ENCODE measurements at regions not wholly inside any gene's neighbourhood (a gene's known extent, or its start where the extent isn't known, plus 50 kb on each side); places are given as distances from the start of the nearest gene placed in this dataset.
A peak's percentile ranks its signal among the peaks of the same experiment; 100 is the strongest.

DNA sequence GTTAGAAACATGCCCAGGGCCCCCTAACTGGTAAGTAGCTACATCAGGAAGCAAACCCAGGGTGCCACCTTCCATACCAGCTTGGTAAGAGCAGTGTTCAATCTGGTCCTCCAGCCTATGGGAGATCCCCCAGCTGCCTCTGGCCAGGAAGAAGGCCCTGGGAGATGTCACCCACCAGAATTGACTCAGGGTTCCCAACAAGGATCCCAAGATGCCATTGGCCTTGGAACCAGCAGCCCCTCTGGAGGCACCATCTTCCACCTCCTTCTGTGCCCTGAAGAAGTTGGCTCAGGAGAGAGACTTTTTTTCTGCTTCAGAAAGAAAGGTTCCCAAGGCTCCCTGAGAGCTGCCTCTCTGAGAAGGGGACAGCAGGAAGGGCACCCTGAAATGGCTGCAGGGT, 56.6 kb upstream of the IL17B start:
- Histone ChIP-seq H3K36me3 (ENCODE audit: control insufficient read depth in 2 of 3, insufficient read depth in 3 of 3, low read length in 3 of 3) (no peaks in the 10 kb centered on the region), H3K27me3 (ENCODE audit: control insufficient read depth, insufficient read depth, low read length) (no peaks in the 10 kb centered on the region), H3K27ac (ENCODE audit: low read depth in 2 of 2, low read length in 2 of 2) (no peak overlapping the region), H3K9ac (ENCODE audit: low read length in 3 of 3) (no peak overlapping the region), H3K9me3 (ENCODE audit: control insufficient read depth in 2 of 3, insufficient read depth in 1 of 3, low read length in 3 of 3) (no peaks in the 10 kb centered on the region), H3K4me1 (ENCODE audit: control insufficient read depth in 2 of 3, insufficient read depth in 2 of 3, low read depth in 1 of 3, low read length in 3 of 3) (no peaks in the 10 kb centered on the region), H3K4me3 (ENCODE audit: low read length in 3 of 3) (no peak overlapping the region)
- no peak for DNase-seq
- TF ChIP-seq, protein P1, sequence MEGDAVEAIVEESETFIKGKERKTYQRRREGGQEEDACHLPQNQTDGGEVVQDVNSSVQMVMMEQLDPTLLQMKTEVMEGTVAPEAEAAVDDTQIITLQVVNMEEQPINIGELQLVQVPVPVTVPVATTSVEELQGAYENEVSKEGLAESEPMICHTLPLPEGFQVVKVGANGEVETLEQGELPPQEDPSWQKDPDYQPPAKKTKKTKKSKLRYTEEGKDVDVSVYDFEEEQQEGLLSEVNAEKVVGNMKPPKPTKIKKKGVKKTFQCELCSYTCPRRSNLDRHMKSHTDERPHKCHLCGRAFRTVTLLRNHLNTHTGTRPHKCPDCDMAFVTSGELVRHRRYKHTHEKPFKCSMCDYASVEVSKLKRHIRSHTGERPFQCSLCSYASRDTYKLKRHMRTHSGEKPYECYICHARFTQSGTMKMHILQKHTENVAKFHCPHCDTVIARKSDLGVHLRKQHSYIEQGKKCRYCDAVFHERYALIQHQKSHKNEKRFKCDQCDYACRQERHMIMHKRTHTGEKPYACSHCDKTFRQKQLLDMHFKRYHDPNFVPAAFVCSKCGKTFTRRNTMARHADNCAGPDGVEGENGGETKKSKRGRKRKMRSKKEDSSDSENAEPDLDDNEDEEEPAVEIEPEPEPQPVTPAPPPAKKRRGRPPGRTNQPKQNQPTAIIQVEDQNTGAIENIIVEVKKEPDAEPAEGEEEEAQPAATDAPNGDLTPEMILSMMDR (IDR thresholded peaks at IDR 0.05; ENCODE audit: borderline replicate concordance, extremely low read depth, insufficient read depth), result no peak
- intact Hi-C loops (cut with DNase I), result loop anchor here (10.0 kb wide), 1 partner anchor 61 kb away; the partner anchor contains the start of gene IL17B
- no peak for FAIRE-seq

DNA sequence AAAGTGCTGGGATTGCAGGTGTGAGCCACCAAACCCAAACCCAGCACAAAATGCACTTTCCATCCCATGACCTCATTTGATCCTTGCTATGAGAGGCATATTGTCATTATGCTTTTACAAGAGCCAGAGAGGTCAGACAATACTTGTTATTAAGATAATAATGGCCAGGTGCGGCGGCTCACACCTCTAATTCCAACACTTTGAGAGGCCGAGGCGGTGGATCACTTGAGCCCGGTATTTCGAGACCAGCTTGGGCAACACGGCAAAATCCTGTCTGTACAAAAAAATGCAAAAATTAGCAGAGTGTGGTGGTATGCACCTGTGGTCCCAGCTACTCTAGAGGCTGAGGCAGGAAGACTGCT, 55.9 kb upstream of the IL17B start:
- TF ChIP-seq, protein P1 (IDR thresholded peaks at IDR 0.05; ENCODE audit: borderline replicate concordance, extremely low read depth, insufficient read depth), result no peak
- intact Hi-C loops (cut with DNase I), result loop anchor here (10.0 kb wide), 1 partner anchor 60 kb away; the partner anchor contains the start of gene IL17B
- Histone ChIP-seq H3K9ac (ENCODE audit: low read length in 3 of 3) (no peak overlapping the region), H3K9me3 (ENCODE audit: control insufficient read depth in 2 of 3, insufficient read depth in 1 of 3, low read length in 3 of 3) (no peaks in the 10 kb centered on the region), H3K4me3 (ENCODE audit: low read length in 3 of 3) (no peak overlapping the region), H3K27ac (ENCODE audit: low read depth in 2 of 2, low read length in 2 of 2) (no peak overlapping the region), H3K36me3 (ENCODE audit: control insufficient read depth in 2 of 3, insufficient read depth in 3 of 3, low read length in 3 of 3) (no peaks in the 10 kb centered on the region), H3K27me3 (ENCODE audit: control insufficient read depth, insufficient read depth, low read length) (no peaks in the 10 kb centered on the region), H3K4me1 (ENCODE audit: control insufficient read depth in 2 of 3, insufficient read depth in 2 of 3, low read depth in 1 of 3, low read length in 3 of 3) (no peaks in the 10 kb centered on the region)
- DNase-seq (no peak), FAIRE-seq (no peak)

DNA sequence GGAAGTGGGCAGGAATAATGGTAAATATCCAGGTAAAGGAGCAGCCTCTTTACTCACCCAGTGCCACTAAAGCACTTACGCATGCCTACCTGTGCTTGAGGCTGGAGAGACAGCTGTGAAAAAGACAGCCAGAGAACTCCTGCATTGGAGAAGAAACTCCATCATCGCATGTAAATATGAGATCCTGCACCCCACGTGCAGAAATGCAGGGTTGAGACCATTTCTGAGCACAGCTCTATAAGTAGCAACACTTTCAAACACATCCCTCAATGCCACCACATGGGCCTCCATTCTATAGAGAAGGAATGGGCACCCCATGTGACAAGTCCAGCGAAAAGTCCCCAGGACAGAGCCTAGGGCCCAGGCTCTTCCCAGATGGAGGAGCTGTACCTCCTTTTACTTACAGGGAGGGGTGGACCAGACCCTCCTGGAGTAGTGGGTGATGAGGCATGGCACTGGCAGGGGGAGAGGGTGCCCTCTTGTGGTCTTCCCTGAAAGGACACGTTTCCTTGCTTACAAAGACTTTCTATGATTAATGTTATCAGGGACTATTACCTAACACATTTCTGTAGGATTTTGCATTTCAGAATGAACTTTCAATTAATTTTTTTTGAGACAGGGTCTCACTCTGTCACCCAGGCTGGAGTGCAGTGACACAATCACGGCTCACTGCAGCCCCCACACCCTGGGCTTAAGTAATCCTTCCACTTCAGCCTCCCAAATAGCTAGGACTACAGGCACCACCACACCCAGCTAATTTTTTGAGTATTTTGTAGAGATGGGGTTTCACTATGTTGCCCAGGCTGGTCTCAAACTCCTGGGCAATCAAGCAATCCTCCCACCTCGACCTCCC, 55.3 kb upstream of the IL17B start:
- DNase-seq, result peak in 4 of 5 donors; percentile 74 to 81 (median 77)
- Histone ChIP-seq H3K4me3 (ENCODE audit: low read length in 3 of 3) (no peak overlapping the region), H3K27ac (ENCODE audit: low read depth in 2 of 2, low read length in 2 of 2) (no peak overlapping the region), H3K4me1 (ENCODE audit: control insufficient read depth in 2 of 3, insufficient read depth in 2 of 3, low read depth in 1 of 3, low read length in 3 of 3) (no peaks in the 10 kb centered on the region), H3K36me3 (ENCODE audit: control insufficient read depth in 2 of 3, insufficient read depth in 3 of 3, low read length in 3 of 3) (no peaks in the 10 kb centered on the region), H3K9ac (ENCODE audit: low read length in 3 of 3) (no peak overlapping the region), H3K9me3 (ENCODE audit: control insufficient read depth in 2 of 3, insufficient read depth in 1 of 3, low read length in 3 of 3) (no peaks in the 10 kb centered on the region), H3K27me3 (ENCODE audit: control insufficient read depth, insufficient read depth, low read length) (no peaks in the 10 kb centered on the region)
- no peak for FAIRE-seq
- intact Hi-C loops (cut with DNase I), result loop anchor here (10.0 kb wide), 1 partner anchor 60 kb away; the partner anchor contains the start of gene IL17B
- TF ChIP-seq, protein P1 (IDR thresholded peaks at IDR 0.05; ENCODE audit: borderline replicate concordance, extremely low read depth, insufficient read depth), result peak; percentile 76

Data from kidney (tissue), 13 donors.